Tibial nerve (tissue), 4 donors: ENCODE measurements at regions not wholly inside any gene's neighbourhood (a gene's known extent, or its start where the extent isn't known, plus 50 kb on each side); places are given as distances from the start of the nearest gene placed in this dataset.

ENCODE experiments used
- EP300 ChIP-seq, 2 donors: sonication (generic); formaldehyde crosslinking; IDR thresholded peaks; one replicate each; pipeline ENCODE4 v1.6.1; 2017; ENCODE audit warnings: antibody characterized with exemption in 2 of 2, mild to moderate bottlenecking in 1 of 2
- POLR2A ChIP-seq, 2 donors: fragments of 450-650 bp; IDR thresholded peaks; one replicate each; pipeline ENCODE4 v1.6.1; 2017; ENCODE audit warnings: antibody characterized with exemption in 2 of 2, mild to moderate bottlenecking in 2 of 2, moderate library complexity in 2 of 2
- TF ChIP-seq, protein P1 (sequence below), 5 experiments: fragments of 200-600 bp in 3 of 5; fragments of 450-650 bp in 2 of 5; sonication (generic) in 3 of 5; IDR thresholded peaks; one replicate each; pipeline ENCODE4 v1.5.1; 2016 to 2019; ENCODE audit warnings: antibody characterized with exemption in 5 of 5, mild to moderate bottlenecking in 3 of 5, moderate library complexity in 2 of 5

DNA sequence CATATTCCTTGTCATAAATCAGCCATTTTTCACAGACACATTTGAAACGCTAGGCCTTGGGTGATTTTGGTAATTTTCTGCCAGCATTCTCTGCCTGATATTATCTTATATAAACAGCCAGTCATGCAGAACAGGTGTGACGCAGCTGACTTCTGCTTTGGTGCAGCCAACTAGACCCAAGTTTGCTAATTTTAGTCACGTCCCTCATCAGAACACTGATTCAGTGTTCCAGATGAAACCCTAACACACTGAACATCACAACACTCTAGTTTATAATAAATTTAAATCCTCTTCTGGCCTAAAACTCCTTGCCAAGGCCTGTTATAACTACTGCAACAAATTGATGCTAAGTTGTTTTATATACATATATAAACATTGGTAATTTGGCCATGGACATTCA is 386.1 kb downstream of the SEC23A start:
- TF ChIP-seq, protein P1, sequence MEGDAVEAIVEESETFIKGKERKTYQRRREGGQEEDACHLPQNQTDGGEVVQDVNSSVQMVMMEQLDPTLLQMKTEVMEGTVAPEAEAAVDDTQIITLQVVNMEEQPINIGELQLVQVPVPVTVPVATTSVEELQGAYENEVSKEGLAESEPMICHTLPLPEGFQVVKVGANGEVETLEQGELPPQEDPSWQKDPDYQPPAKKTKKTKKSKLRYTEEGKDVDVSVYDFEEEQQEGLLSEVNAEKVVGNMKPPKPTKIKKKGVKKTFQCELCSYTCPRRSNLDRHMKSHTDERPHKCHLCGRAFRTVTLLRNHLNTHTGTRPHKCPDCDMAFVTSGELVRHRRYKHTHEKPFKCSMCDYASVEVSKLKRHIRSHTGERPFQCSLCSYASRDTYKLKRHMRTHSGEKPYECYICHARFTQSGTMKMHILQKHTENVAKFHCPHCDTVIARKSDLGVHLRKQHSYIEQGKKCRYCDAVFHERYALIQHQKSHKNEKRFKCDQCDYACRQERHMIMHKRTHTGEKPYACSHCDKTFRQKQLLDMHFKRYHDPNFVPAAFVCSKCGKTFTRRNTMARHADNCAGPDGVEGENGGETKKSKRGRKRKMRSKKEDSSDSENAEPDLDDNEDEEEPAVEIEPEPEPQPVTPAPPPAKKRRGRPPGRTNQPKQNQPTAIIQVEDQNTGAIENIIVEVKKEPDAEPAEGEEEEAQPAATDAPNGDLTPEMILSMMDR (IDR thresholded peaks at IDR 0.05) = no peak
- TF ChIP-seq EP300 (IDR thresholded peaks at IDR 0.05) (no peak), POLR2A (IDR thresholded peaks at IDR 0.05) (no peak)
